ENCODE measurements at regions not wholly inside any gene's neighbourhood (a gene's known extent, or its start where the extent isn't known, plus 50 kb on each side); places are given as distances from the start of the nearest gene placed in this dataset.

DNA sequence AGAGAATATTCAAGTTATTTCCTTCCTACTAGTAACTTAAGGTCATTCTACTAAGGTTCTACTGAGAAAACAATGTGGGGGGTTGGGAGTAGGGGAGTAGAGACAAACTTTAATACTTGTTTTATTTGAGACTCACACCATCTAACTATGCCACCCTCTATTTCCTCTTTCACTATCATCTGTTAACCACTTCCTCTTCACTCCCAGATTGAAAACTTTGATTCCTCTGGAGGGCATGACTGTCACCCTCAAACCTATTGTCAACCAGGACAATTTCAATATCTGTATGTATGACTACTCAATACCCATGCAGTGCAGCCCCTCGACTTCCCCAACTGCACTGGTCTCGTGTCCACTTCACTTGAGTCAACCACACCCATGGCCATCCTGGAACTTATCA is 165.6 kb upstream of the POGK start:
- TF ChIP-seq, protein P1, sequence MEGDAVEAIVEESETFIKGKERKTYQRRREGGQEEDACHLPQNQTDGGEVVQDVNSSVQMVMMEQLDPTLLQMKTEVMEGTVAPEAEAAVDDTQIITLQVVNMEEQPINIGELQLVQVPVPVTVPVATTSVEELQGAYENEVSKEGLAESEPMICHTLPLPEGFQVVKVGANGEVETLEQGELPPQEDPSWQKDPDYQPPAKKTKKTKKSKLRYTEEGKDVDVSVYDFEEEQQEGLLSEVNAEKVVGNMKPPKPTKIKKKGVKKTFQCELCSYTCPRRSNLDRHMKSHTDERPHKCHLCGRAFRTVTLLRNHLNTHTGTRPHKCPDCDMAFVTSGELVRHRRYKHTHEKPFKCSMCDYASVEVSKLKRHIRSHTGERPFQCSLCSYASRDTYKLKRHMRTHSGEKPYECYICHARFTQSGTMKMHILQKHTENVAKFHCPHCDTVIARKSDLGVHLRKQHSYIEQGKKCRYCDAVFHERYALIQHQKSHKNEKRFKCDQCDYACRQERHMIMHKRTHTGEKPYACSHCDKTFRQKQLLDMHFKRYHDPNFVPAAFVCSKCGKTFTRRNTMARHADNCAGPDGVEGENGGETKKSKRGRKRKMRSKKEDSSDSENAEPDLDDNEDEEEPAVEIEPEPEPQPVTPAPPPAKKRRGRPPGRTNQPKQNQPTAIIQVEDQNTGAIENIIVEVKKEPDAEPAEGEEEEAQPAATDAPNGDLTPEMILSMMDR (IDR thresholded peaks at IDR 0.05) = no peak
- TF ChIP-seq POLR2A (IDR thresholded peaks at IDR 0.05) = no peak

Measured in Peyer's patch (tissue), 4 donors.